ENCODE measurements at regions not wholly inside any gene's neighbourhood (a gene's known extent, or its start where the extent isn't known, plus 50 kb on each side); places are given as distances from the start of the nearest gene placed in this dataset.

- no peak for TF ChIP-seq CTCF (conservative IDR thresholded peaks at IDR 0.05; ENCODE audit: low read depth, low read length)
- TF ChIP-seq EZH2 (IDR thresholded peaks at IDR 0.05; ENCODE audit: borderline replicate concordance, low read depth, low read length, poor library complexity, severe bottlenecking): no peak
Measured at GRCh38 chr9:13568405-13568804, 288.9 kb upstream of the MPDZ start.

Data from A673 (cell line).